Common myeloid progenitor, CD34-positive (primary cell): ENCODE measurements at regions not wholly inside any gene's neighbourhood (a gene's known extent, or its start where the extent isn't known, plus 50 kb on each side); places are given as distances from the start of the nearest gene placed in this dataset.

Source experiments
- CTCF ChIA-PET: fragments of 350-600 bp; sonication (Branson Sonifier 250); formaldehyde crosslinking; loops from one replicate; lab custom pipeline; 2021; ENCODE audit warnings: antibody characterized with exemption; lab: Charles Lee
- POLR2A ChIA-PET: fragments of 350-600 bp; sonication (Branson Sonifier 250); formaldehyde crosslinking; loops from one replicate; lab custom pipeline; 2021; ENCODE audit warnings: antibody characterized with exemption; lab: Charles Lee
- DNase-seq, 3 donors: peaks; one replicate each; pipeline versions ENCODE4 v3.0.0 to v3.0.0-alpha.2; 2013
- H3K27ac ChIP-seq, 2 experiments: 1 replicate in 1 of 2; 2 replicates in 1 of 2; pipeline ENCODE4 v1.7.0; 2013; ENCODE audit warnings: inconsistent platforms in 2 of 2, low read length in 2 of 2, mild to moderate bottlenecking in 2 of 2, low read depth in 1 of 2, moderate library complexity in 1 of 2; ENCODE audit not compliant: severe bottlenecking in 2 of 2, insufficient read depth in 1 of 2, poor library complexity in 1 of 2
- H3K27me3 ChIP-seq, 5 experiments: replicated peaks in 2 of 5; 1 replicate in 3 of 5; 2 replicates in 2 of 5; pipeline versions ENCODE4 v1.6.1 to v1.7.0; 2013; ENCODE audit warnings: low read length in 4 of 5, mild to moderate bottlenecking in 2 of 5, moderate library complexity in 2 of 5, inconsistent platforms in 1 of 5; ENCODE audit not compliant: insufficient read depth in 5 of 5, control insufficient read depth in 4 of 5
- H3K36me3 ChIP-seq, 4 experiments: 1 replicate in 2 of 4; 2 replicates in 2 of 4; pipeline versions ENCODE4 v1.6.1 to v1.7.0; 2013; ENCODE audit warnings: low read length in 3 of 4, control low read depth in 1 of 4, mild to moderate bottlenecking in 1 of 4; ENCODE audit not compliant: control insufficient read depth in 4 of 4, insufficient read depth in 4 of 4
- H3K4me1 ChIP-seq, 4 experiments: 1 replicate in 3 of 4; 2 replicates in 1 of 4; pipeline versions ENCODE4 v1.6.1 to v1.7.1; 2013; ENCODE audit warnings: low read length in 3 of 4, mild to moderate bottlenecking in 3 of 4, control low read depth in 1 of 4, inconsistent platforms in 1 of 4, moderate library complexity in 1 of 4; ENCODE audit not compliant: control insufficient read depth in 4 of 4, insufficient read depth in 4 of 4; ENCODE audit errors: control extremely low read depth in 1 of 4
- H3K4me3 ChIP-seq, 7 experiments: 1 replicate in 4 of 7; 2 replicates in 3 of 7; pipeline versions ENCODE4 v1.5.1 to v1.7.0; 2013; ENCODE audit warnings: mild to moderate bottlenecking in 7 of 7, low read length in 6 of 7, moderate library complexity in 6 of 7, inconsistent platforms in 2 of 7, low read depth in 2 of 7, control low read depth in 1 of 7; ENCODE audit not compliant: insufficient read depth in 4 of 7, control insufficient read depth in 1 of 7; ENCODE audit errors: extremely low read depth in 1 of 7
- H3K9me3 ChIP-seq, 5 experiments: 1 replicate in 4 of 5; 2 replicates in 1 of 5; pipeline versions ENCODE4 v1.6.1 to v1.7.1; 2013; ENCODE audit warnings: low read length in 4 of 5, mild to moderate bottlenecking in 2 of 5, inconsistent platforms in 1 of 5, low read depth in 1 of 5, moderate library complexity in 1 of 5; ENCODE audit not compliant: control insufficient read depth in 4 of 5, insufficient read depth in 2 of 5; ENCODE audit errors: control extremely low read depth in 1 of 5
- WGBS: methylation state at CpG from one replicate; pipeline ENCODE4 v1.1.5; 2013; ENCODE audit not compliant: insufficient coverage; 5-methylcytosine and 5-hydroxymethylcytosine counted together

GRCh38 chrX:118251271-118251670, 94.6 kb upstream of the WDR44 start:
- POLR2A ChIA-PET: no interaction called here
- 83% methylated on average over 1 of the region's 3 CpGs for WGBS
- no peaks in the 10 kb centered on the region for H3K36me3 ChIP-seq
- H3K27me3 ChIP-seq: no peaks in the 10 kb centered on the region
- no peak overlapping the region for H3K27ac ChIP-seq
- H3K4me3 ChIP-seq: no peak overlapping the region
- no peaks in the 10 kb centered on the region for H3K4me1 ChIP-seq
- no peaks in the 10 kb centered on the region for H3K9me3 ChIP-seq
- CTCF ChIA-PET: no interaction called here
- no peak for DNase-seq

GRCh38 chrX:118252967-118253366, 92.9 kb upstream of the WDR44 start:
- Histone ChIP-seq H3K36me3 (no peaks in the 10 kb centered on the region), H3K27ac (no peak overlapping the region), H3K4me3 (no peak overlapping the region), H3K4me1 (no peaks in the 10 kb centered on the region), H3K27me3 (no peaks in the 10 kb centered on the region), H3K9me3 (no peaks in the 10 kb centered on the region)
- POLR2A ChIA-PET: no interaction called here
- 86% methylated on average over 2 of the region's 2 CpGs for WGBS
- no peak for DNase-seq
- CTCF ChIA-PET: no interaction called here

- Histone ChIP-seq H3K4me3 (no peak overlapping the region), H3K27me3 (no peaks in the 10 kb centered on the region), H3K4me1 (no peaks in the 10 kb centered on the region), H3K9me3 (no peaks in the 10 kb centered on the region), H3K36me3 (no peaks in the 10 kb centered on the region), H3K27ac (no peak overlapping the region)
- CTCF ChIA-PET: no interaction called here
- WGBS: no CpG with 5 or more reads among the region's 2 CpGs
- POLR2A ChIA-PET: no interaction called here
- peak; percentile 37 to 81 (median 68) for DNase-seq
These were observed 91.3 kb upstream of the WDR44 start for GRCh38 chrX:118254611-118255010.

GRCh38 chrX:118255921-118256320, 90.0 kb upstream of the WDR44 start:
- H3K4me3 ChIP-seq: no peak overlapping the region
- no peaks in the 10 kb centered on the region for H3K36me3 ChIP-seq
- no peaks in the 10 kb centered on the region for H3K9me3 ChIP-seq
- POLR2A ChIA-PET: interaction anchor here (0.6 kb wide), 1 partner anchor 36 kb away, joined by 3 read pairs; no protein-coding TSS in a partner anchor
- CTCF ChIA-PET: no interaction called here
- H3K4me1 ChIP-seq: no peaks in the 10 kb centered on the region
- DNase-seq: no peak
- no peak overlapping the region for H3K27ac ChIP-seq
- H3K27me3 ChIP-seq: peaks cover 0 to 3% (median 0%) of the 10 kb centered on the region in 5 experiments

- no peak overlapping the region for H3K27ac ChIP-seq
- no peaks in the 10 kb centered on the region for H3K36me3 ChIP-seq
- no peak overlapping the region for H3K4me3 ChIP-seq
- CTCF ChIA-PET: no interaction called here
- H3K27me3 ChIP-seq: peaks cover 0 to 3% (median 0%) of the 10 kb centered on the region in 5 experiments
- H3K4me1 ChIP-seq: no peaks in the 10 kb centered on the region
- POLR2A ChIA-PET: no interaction called here
- DNase-seq: no peak
- no peaks in the 10 kb centered on the region for H3K9me3 ChIP-seq
- 85% methylated on average over 4 of the region's 4 CpGs for WGBS
These were observed 88.1 kb upstream of the WDR44 start for GRCh38 chrX:118257781-118258180.

GRCh38 chrX:118259213-118259612, 86.7 kb upstream of the WDR44 start:
- no CpG with 5 or more reads among the region's 1 CpG for WGBS
- H3K36me3 ChIP-seq: no peaks in the 10 kb centered on the region
- H3K9me3 ChIP-seq: no peaks in the 10 kb centered on the region
- no peak overlapping the region for H3K4me3 ChIP-seq
- ChIA-PET CTCF (no interaction called here), POLR2A (no interaction called here)
- H3K27ac ChIP-seq: no peak overlapping the region
- no peak for DNase-seq
- no peaks in the 10 kb centered on the region for H3K4me1 ChIP-seq
- peaks cover 0 to 3% (median 0%) of the 10 kb centered on the region in 5 experiments for H3K27me3 ChIP-seq

GRCh38 chrX:118261151-118261550, 84.8 kb upstream of the WDR44 start:
- Histone ChIP-seq H3K27ac (no peak overlapping the region), H3K36me3 (no peaks in the 10 kb centered on the region), H3K27me3 (peaks cover 0 to 4% (median 0%) of the 10 kb centered on the region in 5 experiments), H3K9me3 (no peaks in the 10 kb centered on the region), H3K4me1 (no peaks in the 10 kb centered on the region), H3K4me3 (no peak overlapping the region)
- 75% methylated on average over 2 of the region's 4 CpGs for WGBS
- POLR2A ChIA-PET: no interaction called here
- CTCF ChIA-PET: no interaction called here
- no peak for DNase-seq
